ENCODE measurements at regions not wholly inside any gene's neighbourhood (a gene's known extent, or its start where the extent isn't known, plus 50 kb on each side); places are given as distances from the start of the nearest gene placed in this dataset.

DNA sequence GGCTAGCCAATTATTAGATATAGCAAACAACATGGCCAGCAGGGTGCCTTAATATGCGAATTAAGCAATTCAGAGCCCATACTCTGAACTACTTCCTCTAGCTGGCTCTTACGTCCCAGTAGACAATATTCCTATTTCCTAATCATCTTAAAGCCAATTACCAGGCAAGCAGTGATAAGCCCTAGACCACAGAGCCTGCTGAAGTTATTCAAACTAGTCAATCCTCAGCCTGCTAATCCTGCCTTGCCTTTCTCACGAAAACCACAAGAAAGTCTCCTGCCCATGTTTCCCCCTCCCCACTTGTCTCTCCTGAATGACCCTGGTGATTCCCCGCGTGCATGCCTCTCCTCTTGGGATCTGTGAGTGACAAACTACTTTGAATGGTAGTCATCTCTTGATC lies 86.8 kb upstream of the CACNA2D1 start:
- H3K4me3 ChIP-seq: no peak overlapping the region
- H3K27me3 ChIP-seq (ENCODE audit: low read depth): no peaks in the 10 kb centered on the region
- no peaks in the 10 kb centered on the region for H3K36me3 ChIP-seq
- H3K27ac ChIP-seq (replicated peaks): no peak overlapping the region
- no peak for DNase-seq
- H3K4me1 ChIP-seq: no peaks in the 10 kb centered on the region
- intact Hi-C loops (cut with micrococcal nuclease): no loop called here
- H3K9me3 ChIP-seq (replicated peaks): peaks cover 10% of the 10 kb centered on the region
- TF ChIP-seq CTCF (IDR thresholded peaks at IDR 0.05; ENCODE audit: borderline replicate concordance): no peak

DNA sequence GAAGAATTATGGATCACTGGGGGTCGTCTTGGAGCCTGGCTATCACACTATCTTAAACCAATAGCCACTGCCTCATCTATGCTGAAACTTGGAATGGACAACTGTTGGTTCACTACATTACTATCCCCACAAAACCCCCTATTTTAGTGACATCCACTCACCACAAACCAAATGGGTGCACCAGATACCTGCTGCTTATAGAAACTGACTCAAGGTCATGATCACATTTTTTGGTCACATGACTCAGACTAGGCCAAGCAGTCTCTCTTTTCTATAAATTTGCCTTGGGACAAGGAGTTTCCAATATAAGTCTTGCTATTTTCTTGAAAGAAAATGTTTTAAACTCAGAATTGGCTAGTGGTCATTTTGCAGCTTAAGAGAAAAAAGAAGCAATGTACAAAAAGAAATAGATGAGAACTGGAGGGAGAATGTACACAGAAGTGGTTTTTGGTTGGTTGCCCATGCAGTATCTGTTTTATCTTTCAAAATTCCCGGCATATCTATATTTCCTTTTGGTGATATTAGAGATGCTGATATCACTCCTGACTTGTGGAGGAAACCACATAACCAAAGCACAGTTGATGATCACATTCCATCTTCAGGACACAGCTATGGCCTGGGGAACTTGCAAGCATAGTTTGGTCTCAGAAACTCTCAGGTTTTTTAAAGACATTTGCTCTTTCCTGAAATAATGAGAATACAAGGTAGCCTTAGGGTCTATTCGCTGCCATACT lies 85.2 kb upstream of the CACNA2D1 start:
- no peaks in the 10 kb centered on the region for H3K36me3 ChIP-seq
- intact Hi-C loops (cut with micrococcal nuclease): no loop called here
- H3K9me3 ChIP-seq (replicated peaks): peaks cover 10% of the 10 kb centered on the region
- H3K27me3 ChIP-seq (ENCODE audit: low read depth): no peaks in the 10 kb centered on the region
- H3K4me1 ChIP-seq: no peaks in the 10 kb centered on the region
- no peak for TF ChIP-seq CTCF (IDR thresholded peaks at IDR 0.05; ENCODE audit: borderline replicate concordance)
- no peak for DNase-seq
- H3K27ac ChIP-seq (replicated peaks): no peak overlapping the region
- no peak overlapping the region for H3K4me3 ChIP-seq

DNA sequence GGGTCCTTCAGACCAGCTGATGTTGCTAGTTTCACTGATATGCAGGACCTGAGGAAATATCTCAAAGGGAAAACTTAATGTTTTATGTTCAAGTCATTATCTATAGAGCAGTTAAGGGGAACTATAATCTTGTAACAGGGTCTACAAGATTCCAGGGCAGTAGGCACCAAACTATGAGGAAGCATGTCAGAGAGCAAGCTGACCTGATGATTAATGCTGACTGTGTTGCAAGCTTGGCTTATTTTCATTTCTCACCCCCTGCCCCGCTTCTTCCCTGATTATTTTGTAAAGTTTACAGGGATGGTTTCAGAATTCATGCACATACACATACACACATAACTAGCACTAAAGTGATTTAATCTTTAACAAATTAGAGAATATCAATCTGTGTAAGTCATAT lies 84.3 kb upstream of the CACNA2D1 start:
- Histone ChIP-seq H3K4me3 (no peak overlapping the region), H3K27ac (replicated peaks) (no peak overlapping the region), H3K27me3 (ENCODE audit: low read depth) (no peaks in the 10 kb centered on the region), H3K9me3 (replicated peaks) (peaks cover 10% of the 10 kb centered on the region), H3K4me1 (no peaks in the 10 kb centered on the region), H3K36me3 (no peaks in the 10 kb centered on the region)
- DNase-seq: no peak
- intact Hi-C loops (cut with micrococcal nuclease): no loop called here
- TF ChIP-seq CTCF (IDR thresholded peaks at IDR 0.05; ENCODE audit: borderline replicate concordance): no peak

DNA sequence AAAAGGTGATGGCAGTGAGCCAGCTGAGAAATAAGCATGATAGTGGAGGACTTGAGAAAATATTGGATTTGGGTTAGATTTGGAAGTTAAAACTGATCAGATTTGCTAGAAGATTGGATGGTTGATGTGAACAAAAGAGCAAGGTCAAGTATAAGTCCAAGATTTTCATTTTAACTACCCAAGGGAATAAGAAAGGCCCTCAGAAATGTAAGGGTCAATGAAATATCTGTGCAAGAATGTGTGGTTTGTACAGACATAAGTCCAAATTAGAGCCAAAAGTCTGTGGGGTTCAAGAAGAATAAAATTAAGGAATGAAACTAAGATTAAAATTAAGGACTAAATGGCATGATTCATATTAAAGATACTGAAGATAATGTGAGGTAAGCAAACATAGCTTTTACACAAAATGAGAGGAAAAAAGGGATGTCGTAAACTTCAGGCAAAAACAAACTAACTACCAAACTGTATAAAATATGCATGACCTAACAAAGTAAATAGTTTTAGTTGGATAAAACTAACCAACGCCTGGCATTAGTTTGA lies 78.4 kb upstream of the CACNA2D1 start:
- no peak overlapping the region for H3K4me3 ChIP-seq
- no peak for DNase-seq
- intact Hi-C loops (cut with micrococcal nuclease): no loop called here
- no peak for TF ChIP-seq CTCF (IDR thresholded peaks at IDR 0.05; ENCODE audit: borderline replicate concordance)
- no peaks in the 10 kb centered on the region for H3K9me3 ChIP-seq (replicated peaks)
- H3K36me3 ChIP-seq: no peaks in the 10 kb centered on the region
- H3K4me1 ChIP-seq: no peaks in the 10 kb centered on the region
- no peaks in the 10 kb centered on the region for H3K27me3 ChIP-seq (ENCODE audit: low read depth)
- no peak overlapping the region for H3K27ac ChIP-seq (replicated peaks)

DNA sequence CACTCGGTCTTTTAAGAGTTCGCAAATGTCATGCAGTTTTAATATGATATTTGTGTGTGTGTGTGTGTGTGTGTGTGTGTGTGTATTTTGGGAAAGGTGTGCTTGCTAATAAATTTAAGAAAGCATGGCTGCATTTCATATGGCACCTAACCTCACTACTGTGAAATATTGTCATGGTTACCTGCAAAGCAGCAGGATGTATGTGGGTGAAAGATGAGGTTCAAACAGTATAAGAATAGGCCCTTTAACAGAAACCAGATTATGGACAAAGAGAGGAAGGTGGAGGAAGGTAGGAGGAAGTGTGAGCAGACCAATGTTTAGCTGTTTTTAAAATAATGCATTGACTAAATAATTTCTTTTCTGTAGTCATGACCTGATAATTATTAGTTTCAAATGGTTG lies 73.5 kb upstream of the CACNA2D1 start:
- Histone ChIP-seq H3K36me3 (no peaks in the 10 kb centered on the region), H3K27me3 (ENCODE audit: low read depth) (no peaks in the 10 kb centered on the region), H3K27ac (replicated peaks) (no peak overlapping the region), H3K4me3 (no peak overlapping the region), H3K9me3 (replicated peaks) (no peaks in the 10 kb centered on the region), H3K4me1 (no peaks in the 10 kb centered on the region)
- no peak for DNase-seq
- intact Hi-C loops (cut with micrococcal nuclease): no loop called here
- TF ChIP-seq CTCF (IDR thresholded peaks at IDR 0.05; ENCODE audit: borderline replicate concordance): no peak
